ENCODE measurements at regions not wholly inside any gene's neighbourhood (a gene's known extent, or its start where the extent isn't known, plus 50 kb on each side); places are given as distances from the start of the nearest gene placed in this dataset.

- Mint-ChIP-seq H3K27me3 (no peaks in the 10 kb centered on the region), H3K27ac (no peak overlapping the region), H3K4me3 (no peak overlapping the region), H3K36me3 (ENCODE audit: low read depth) (no peaks in the 10 kb centered on the region), H3K4me1 (ENCODE audit: low read depth) (no peaks in the 10 kb centered on the region), H3K9me3 (no peaks in the 10 kb centered on the region)
- POLR2A ChIA-PET, result interaction anchor here (0.6 kb wide), 1 partner anchor 20 kb away, joined by 3 read pairs; no protein-coding TSS in a partner anchor
- Histone ChIP-seq H3K27me3 (ENCODE audit: control insufficient read depth in 1 of 2, insufficient read depth in 2 of 2, low read length in 2 of 2) (no peaks in the 10 kb centered on the region), H3K4me1 (ENCODE audit: insufficient read depth, low read length) (no peaks in the 10 kb centered on the region), H3K4me3 (ENCODE audit: low read length) (no peak overlapping the region), H3K27ac (ENCODE audit: low read depth in 1 of 2, low read length in 2 of 2) (no peak overlapping the region), H3K9me3 (ENCODE audit: control insufficient read depth in 1 of 2, insufficient read depth in 1 of 2, low read length in 2 of 2) (no peaks in the 10 kb centered on the region), H3K36me3 (ENCODE audit: insufficient read depth, low read length) (no peaks in the 10 kb centered on the region)
- no peak for TF ChIP-seq CTCF (IDR thresholded peaks at IDR 0.05)
- ATAC-seq (ENCODE audit: poor library complexity) (no peak), DNase-seq (no peak)
- CTCF ChIA-PET, result interaction anchor here (0.5 kb wide), 1 partner anchor 189 kb away, joined by 3 read pairs; no protein-coding TSS in a partner anchor
- intact Hi-C loops (cut with DNase I, micrococcal nuclease), result no loop called here
Measured at GRCh38 chr20:40942775-40943174, 85.8 kb upstream of the TOP1 start.

- H3K27ac ChIP-seq (ENCODE audit: low read depth in 1 of 2, low read length in 2 of 2), result no peak overlapping the region
- ATAC-seq (ENCODE audit: poor library complexity), result no peak
- intact Hi-C loops (cut with DNase I, micrococcal nuclease), result no loop called here
- no peak overlapping the region for H3K4me3 Mint-ChIP-seq
- no peaks in the 10 kb centered on the region for H3K9me3 ChIP-seq (ENCODE audit: control insufficient read depth in 1 of 2, insufficient read depth in 1 of 2, low read length in 2 of 2)
- H3K9me3 Mint-ChIP-seq, result no peaks in the 10 kb centered on the region
- ChIA-PET CTCF (no interaction called here), POLR2A (no interaction called here)
- no peaks in the 10 kb centered on the region for H3K27me3 ChIP-seq (ENCODE audit: control insufficient read depth in 1 of 2, insufficient read depth in 2 of 2, low read length in 2 of 2)
- H3K4me1 Mint-ChIP-seq (ENCODE audit: low read depth), result no peaks in the 10 kb centered on the region
- H3K36me3 Mint-ChIP-seq (ENCODE audit: low read depth), result no peaks in the 10 kb centered on the region
- no peak for DNase-seq
- no peaks in the 10 kb centered on the region for H3K27me3 Mint-ChIP-seq
- H3K27ac Mint-ChIP-seq, result no peak overlapping the region
- H3K36me3 ChIP-seq (ENCODE audit: insufficient read depth, low read length), result no peaks in the 10 kb centered on the region
- H3K4me1 ChIP-seq (ENCODE audit: insufficient read depth, low read length), result no peaks in the 10 kb centered on the region
- no peak overlapping the region for H3K4me3 ChIP-seq (ENCODE audit: low read length)
- TF ChIP-seq CTCF (IDR thresholded peaks at IDR 0.05), result no peak
Measured at GRCh38 chr20:40943591-40943990, 85.0 kb upstream of the TOP1 start.

GRCh38 chr20:40945189-40945588 is 83.4 kb upstream of the TOP1 start:
- no peaks in the 10 kb centered on the region for H3K4me1 ChIP-seq (ENCODE audit: insufficient read depth, low read length)
- POLR2A ChIA-PET, result no interaction called here
- H3K9me3 Mint-ChIP-seq, result no peaks in the 10 kb centered on the region
- H3K27me3 Mint-ChIP-seq, result no peaks in the 10 kb centered on the region
- no peaks in the 10 kb centered on the region for H3K4me1 Mint-ChIP-seq (ENCODE audit: low read depth)
- no peaks in the 10 kb centered on the region for H3K36me3 ChIP-seq (ENCODE audit: insufficient read depth, low read length)
- no peak overlapping the region for H3K4me3 Mint-ChIP-seq
- DNase-seq (no peak), ATAC-seq (ENCODE audit: poor library complexity) (no peak)
- no peak for TF ChIP-seq CTCF (IDR thresholded peaks at IDR 0.05)
- H3K4me3 ChIP-seq (ENCODE audit: low read length), result no peak overlapping the region
- intact Hi-C loops (cut with DNase I, micrococcal nuclease), result no loop called here
- no peak overlapping the region for H3K27ac Mint-ChIP-seq
- no peaks in the 10 kb centered on the region for H3K9me3 ChIP-seq (ENCODE audit: control insufficient read depth in 1 of 2, insufficient read depth in 1 of 2, low read length in 2 of 2)
- H3K27me3 ChIP-seq (ENCODE audit: control insufficient read depth in 1 of 2, insufficient read depth in 2 of 2, low read length in 2 of 2), result no peaks in the 10 kb centered on the region
- CTCF ChIA-PET, result no interaction called here
- H3K36me3 Mint-ChIP-seq (ENCODE audit: low read depth), result no peaks in the 10 kb centered on the region
- H3K27ac ChIP-seq (ENCODE audit: low read depth in 1 of 2, low read length in 2 of 2), result no peak overlapping the region

Data from CD4-positive, alpha-beta T cell (primary cell).